ENCODE measurements at regions not wholly inside any gene's neighbourhood (a gene's known extent, or its start where the extent isn't known, plus 50 kb on each side); places are given as distances from the start of the nearest gene placed in this dataset.

GRCh38 chr20:34171640-34172039 lies 59.6 kb upstream of the EIF2S2 start:
- Mint-ChIP-seq H3K27ac (no peak overlapping the region), H3K36me3 (ENCODE audit: low read depth) (no peaks in the 10 kb centered on the region), H3K9me3 (no peaks in the 10 kb centered on the region), H3K27me3 (ENCODE audit: insufficient read depth) (no peaks in the 10 kb centered on the region), H3K4me3 (no peak overlapping the region), H3K4me1 (peaks cover 8% of the 10 kb centered on the region)
- no peaks in the 10 kb centered on the region for H3K36me3 ChIP-seq (ENCODE audit: control insufficient read depth, insufficient read depth, low read length)
- H3K27ac ChIP-seq (ENCODE audit: low read depth, low read length), result no peak overlapping the region
- no peaks in the 10 kb centered on the region for H3K4me1 ChIP-seq (ENCODE audit: control insufficient read depth, insufficient read depth, low read length)
- no peak for DNase-seq
- WGBS, 2 experiments (ENCODE audit: insufficient coverage in 1 of 2, insufficient read length in 1 of 2), result 89 to 91% methylated on average over 4 of the region's 4 CpGs
- H3K27me3 ChIP-seq (ENCODE audit: control insufficient read depth, insufficient read depth, low read length, poor library complexity, severe bottlenecking), result no peaks in the 10 kb centered on the region
- H3K9me3 ChIP-seq (ENCODE audit: control insufficient read depth, low read length), result no peaks in the 10 kb centered on the region
- no peak for TF ChIP-seq CTCF (conservative IDR thresholded peaks at IDR 0.05)
- no peak overlapping the region for H3K9ac ChIP-seq (ENCODE audit: extremely low read depth, low read length, poor library complexity, severe bottlenecking)
- H3K4me3 ChIP-seq (ENCODE audit: low read length), result no peak overlapping the region

GRCh38 chr20:34172926-34173325 lies 60.9 kb upstream of the EIF2S2 start:
- 100% methylated on average over 1 of the region's 2 CpGs; no CpG with 5 or more reads in 1 of the 2 experiments for WGBS, 2 experiments (ENCODE audit: insufficient coverage in 1 of 2, insufficient read length in 1 of 2)
- DNase-seq, result no peak
- Histone ChIP-seq H3K9me3 (ENCODE audit: control insufficient read depth, low read length) (no peaks in the 10 kb centered on the region), H3K9ac (ENCODE audit: extremely low read depth, low read length, poor library complexity, severe bottlenecking) (no peak overlapping the region), H3K36me3 (ENCODE audit: control insufficient read depth, insufficient read depth, low read length) (no peaks in the 10 kb centered on the region), H3K4me1 (ENCODE audit: control insufficient read depth, insufficient read depth, low read length) (no peaks in the 10 kb centered on the region), H3K27me3 (ENCODE audit: control insufficient read depth, insufficient read depth, low read length, poor library complexity, severe bottlenecking) (no peaks in the 10 kb centered on the region), H3K27ac (ENCODE audit: low read depth, low read length) (no peak overlapping the region), H3K4me3 (ENCODE audit: low read length) (no peak overlapping the region)
- H3K4me1 Mint-ChIP-seq, result peaks cover 8% of the 10 kb centered on the region
- H3K36me3 Mint-ChIP-seq (ENCODE audit: low read depth), result no peaks in the 10 kb centered on the region
- no peaks in the 10 kb centered on the region for H3K9me3 Mint-ChIP-seq
- no peaks in the 10 kb centered on the region for H3K27me3 Mint-ChIP-seq (ENCODE audit: insufficient read depth)
- H3K27ac Mint-ChIP-seq, result no peak overlapping the region
- no peak for TF ChIP-seq CTCF (conservative IDR thresholded peaks at IDR 0.05)
- H3K4me3 Mint-ChIP-seq, result no peak overlapping the region

GRCh38 chr20:34175079-34175478 lies 63.0 kb upstream of the EIF2S2 start:
- no peak overlapping the region for H3K27ac Mint-ChIP-seq
- no peaks in the 10 kb centered on the region for H3K36me3 ChIP-seq (ENCODE audit: control insufficient read depth, insufficient read depth, low read length)
- no peaks in the 10 kb centered on the region for H3K36me3 Mint-ChIP-seq (ENCODE audit: low read depth)
- H3K9me3 ChIP-seq (ENCODE audit: control insufficient read depth, low read length), result no peaks in the 10 kb centered on the region
- no peak overlapping the region for H3K27ac ChIP-seq (ENCODE audit: low read depth, low read length)
- no peak overlapping the region for H3K9ac ChIP-seq (ENCODE audit: extremely low read depth, low read length, poor library complexity, severe bottlenecking)
- no peaks in the 10 kb centered on the region for H3K27me3 Mint-ChIP-seq (ENCODE audit: insufficient read depth)
- no peaks in the 10 kb centered on the region for H3K4me1 ChIP-seq (ENCODE audit: control insufficient read depth, insufficient read depth, low read length)
- H3K4me3 ChIP-seq (ENCODE audit: low read length), result no peak overlapping the region
- DNase-seq, result no peak
- no peak for TF ChIP-seq CTCF (conservative IDR thresholded peaks at IDR 0.05)
- H3K4me3 Mint-ChIP-seq, result no peak overlapping the region
- H3K4me1 Mint-ChIP-seq, result peaks cover 8% of the 10 kb centered on the region
- H3K27me3 ChIP-seq (ENCODE audit: control insufficient read depth, insufficient read depth, low read length, poor library complexity, severe bottlenecking), result no peaks in the 10 kb centered on the region
- no peaks in the 10 kb centered on the region for H3K9me3 Mint-ChIP-seq
- WGBS, 2 experiments (ENCODE audit: insufficient coverage in 1 of 2, insufficient read length in 1 of 2), result 85% methylated on average over 3 of the region's 3 CpGs; no CpG with 5 or more reads in 1 of the 2 experiments
